CD4-positive, alpha-beta T cell (primary cell): ENCODE measurements at regions not wholly inside any gene's neighbourhood (a gene's known extent, or its start where the extent isn't known, plus 50 kb on each side); places are given as distances from the start of the nearest gene placed in this dataset.

ENCODE experiments used
- ATAC-seq: fragments of 200-7000 bp; cut with Tn5 transposase; one replicate; pipeline ENCODE4 v1.10.0; 2022; ENCODE audit warnings: mild to moderate bottlenecking; ENCODE audit not compliant: poor library complexity
- CTCF ChIA-PET: fragments of 350-600 bp; sonication (Branson Sonifier 250); formaldehyde crosslinking; loops from one replicate; lab custom pipeline; 2021; ENCODE audit warnings: antibody characterized with exemption, inconsistent platforms; lab: Charles Lee
- POLR2A ChIA-PET: fragments of 350-600 bp; sonication (Branson Sonifier 250); formaldehyde crosslinking; loops from one replicate; lab custom pipeline; 2021; ENCODE audit warnings: antibody characterized with exemption, inconsistent platforms; lab: Charles Lee
- DNase-seq, 14 experiments: peaks; one replicate each; pipeline ENCODE4 v3.0.0-alpha.2; 2013 to 2020; ENCODE audit warnings: mixed read lengths in 2 of 14
- H3K27ac ChIP-seq, 2 donors: one replicate each; pipeline versions ENCODE4 v1.5.1 to v1.7.0; 2013; ENCODE audit warnings: low read length in 2 of 2, low read depth in 1 of 2, mild to moderate bottlenecking in 1 of 2
- H3K27me3 ChIP-seq, 2 experiments: 1 replicate in 1 of 2; 2 replicates in 1 of 2; pipeline versions ENCODE4 v1.6.1 to v1.7.0; 2013; ENCODE audit warnings: low read length in 2 of 2, control low read depth in 1 of 2, mild to moderate bottlenecking in 1 of 2, moderate library complexity in 1 of 2; ENCODE audit not compliant: insufficient read depth in 2 of 2, control insufficient read depth in 1 of 2
- H3K36me3 ChIP-seq: one replicate; pipeline ENCODE4 v1.6.1; 2013; ENCODE audit warnings: low read length, control low read depth; ENCODE audit not compliant: insufficient read depth
- H3K4me1 ChIP-seq: one replicate; pipeline ENCODE4 v1.6.1; 2013; ENCODE audit warnings: low read length, control low read depth; ENCODE audit not compliant: insufficient read depth
- H3K4me3 ChIP-seq: one replicate; pipeline ENCODE4 v1.5.1; 2013; ENCODE audit warnings: mild to moderate bottlenecking, low read length, moderate library complexity
- H3K9me3 ChIP-seq, 2 experiments: 1 replicate in 1 of 2; 2 replicates in 1 of 2; pipeline versions ENCODE4 v1.6.1 to v1.7.0; 2013; ENCODE audit warnings: low read length in 2 of 2, mild to moderate bottlenecking in 2 of 2, control low read depth in 1 of 2, moderate library complexity in 1 of 2; ENCODE audit not compliant: control insufficient read depth in 1 of 2, insufficient read depth in 1 of 2
- H3K27ac Mint-ChIP-seq: one replicate; pipeline ENCODE4 v1.8.0; 2020; ENCODE audit warnings: mixed read lengths
- H3K27me3 Mint-ChIP-seq: one replicate; pipeline ENCODE4 v1.8.0; 2021; ENCODE audit warnings: mixed read lengths
- H3K36me3 Mint-ChIP-seq: one replicate; pipeline ENCODE4 v1.8.0; 2021; ENCODE audit warnings: low read depth, mixed read lengths
- H3K4me1 Mint-ChIP-seq: one replicate; pipeline ENCODE4 v1.8.0; 2021; ENCODE audit warnings: low read depth, mixed read lengths
- H3K4me3 Mint-ChIP-seq: one replicate; pipeline ENCODE4 v1.8.0; 2020; ENCODE audit warnings: mild to moderate bottlenecking, mixed read lengths
- H3K9me3 Mint-ChIP-seq: one replicate; pipeline ENCODE4 v1.8.0; 2020; ENCODE audit warnings: mixed read lengths
- CTCF ChIP-seq: fragments of 200-600 bp; IDR thresholded peaks from one replicate; pipeline ENCODE4 v1.8.0; 2022; ENCODE audit warnings: antibody characterized with exemption, mild to moderate bottlenecking
- intact Hi-C, 2 experiments: fragments of 100-400 bp; cut with DNase I in 1 of 2; cut with micrococcal nuclease in 1 of 2; formaldehyde crosslinking; loops; one replicate each; pipeline versions ENCODE4 v1.15.1 to v1.9.0; 2023 to 2025; cut with DNase I, micrococcal nuclease

- CTCF ChIA-PET: no interaction called here
- ATAC-seq (no peak), DNase-seq (no peak)
- Histone ChIP-seq H3K4me1 (no peaks in the 10 kb centered on the region), H3K27ac (no peak overlapping the region), H3K36me3 (no peaks in the 10 kb centered on the region), H3K4me3 (no peak overlapping the region), H3K9me3 (peaks cover 0 to 4% of the 10 kb centered on the region in 2 experiments), H3K27me3 (no peaks in the 10 kb centered on the region)
- Mint-ChIP-seq H3K27ac (no peak overlapping the region), H3K9me3 (peaks cover 2% of the 10 kb centered on the region), H3K36me3 (no peaks in the 10 kb centered on the region), H3K27me3 (no peaks in the 10 kb centered on the region), H3K4me3 (no peak overlapping the region), H3K4me1 (no peaks in the 10 kb centered on the region)
- POLR2A ChIA-PET: no interaction called here
- TF ChIP-seq CTCF: no peak
- intact Hi-C loops: no loop called here
These were observed 265.4 kb upstream of the DLGAP1 start for GRCh38 chr18:4720518-4720917.

- Histone ChIP-seq H3K9me3 (peaks cover 0 to 5% of the 10 kb centered on the region in 2 experiments), H3K4me1 (no peaks in the 10 kb centered on the region), H3K36me3 (no peaks in the 10 kb centered on the region), H3K27me3 (no peaks in the 10 kb centered on the region), H3K4me3 (no peak overlapping the region), H3K27ac (no peak overlapping the region)
- Mint-ChIP-seq H3K27me3 (no peaks in the 10 kb centered on the region), H3K4me1 (no peaks in the 10 kb centered on the region), H3K36me3 (no peaks in the 10 kb centered on the region), H3K9me3 (peaks cover 3% of the 10 kb centered on the region), H3K27ac (no peak overlapping the region), H3K4me3 (no peak overlapping the region)
- no peak for DNase-seq
- intact Hi-C loops: no loop called here
- POLR2A ChIA-PET: no interaction called here
- no peak for ATAC-seq
- CTCF ChIA-PET: no interaction called here
- no peak for TF ChIP-seq CTCF
These were observed 250.8 kb upstream of the DLGAP1 start for GRCh38 chr18:4705894-4706293.

- intact Hi-C loops: no loop called here
- POLR2A ChIA-PET: no interaction called here
- H3K4me3 Mint-ChIP-seq: no peak overlapping the region
- Histone ChIP-seq H3K36me3 (no peaks in the 10 kb centered on the region), H3K27me3 (no peaks in the 10 kb centered on the region), H3K4me3 (no peak overlapping the region), H3K27ac (no peak overlapping the region), H3K4me1 (no peaks in the 10 kb centered on the region), H3K9me3 (peaks cover 0 to 5% of the 10 kb centered on the region in 2 experiments)
- no peak for TF ChIP-seq CTCF
- no peak overlapping the region for H3K27ac Mint-ChIP-seq
- ATAC-seq (no peak), DNase-seq (no peak)
- CTCF ChIA-PET: no interaction called here
- no peaks in the 10 kb centered on the region for H3K27me3 Mint-ChIP-seq
- no peaks in the 10 kb centered on the region for H3K4me1 Mint-ChIP-seq
- peaks cover 3% of the 10 kb centered on the region for H3K9me3 Mint-ChIP-seq
- no peaks in the 10 kb centered on the region for H3K36me3 Mint-ChIP-seq
These were observed 249.7 kb upstream of the DLGAP1 start for GRCh38 chr18:4704781-4705180.
